ENCODE measurements at regions not wholly inside any gene's neighbourhood (a gene's known extent, or its start where the extent isn't known, plus 50 kb on each side); places are given as distances from the start of the nearest gene placed in this dataset.

DNA sequence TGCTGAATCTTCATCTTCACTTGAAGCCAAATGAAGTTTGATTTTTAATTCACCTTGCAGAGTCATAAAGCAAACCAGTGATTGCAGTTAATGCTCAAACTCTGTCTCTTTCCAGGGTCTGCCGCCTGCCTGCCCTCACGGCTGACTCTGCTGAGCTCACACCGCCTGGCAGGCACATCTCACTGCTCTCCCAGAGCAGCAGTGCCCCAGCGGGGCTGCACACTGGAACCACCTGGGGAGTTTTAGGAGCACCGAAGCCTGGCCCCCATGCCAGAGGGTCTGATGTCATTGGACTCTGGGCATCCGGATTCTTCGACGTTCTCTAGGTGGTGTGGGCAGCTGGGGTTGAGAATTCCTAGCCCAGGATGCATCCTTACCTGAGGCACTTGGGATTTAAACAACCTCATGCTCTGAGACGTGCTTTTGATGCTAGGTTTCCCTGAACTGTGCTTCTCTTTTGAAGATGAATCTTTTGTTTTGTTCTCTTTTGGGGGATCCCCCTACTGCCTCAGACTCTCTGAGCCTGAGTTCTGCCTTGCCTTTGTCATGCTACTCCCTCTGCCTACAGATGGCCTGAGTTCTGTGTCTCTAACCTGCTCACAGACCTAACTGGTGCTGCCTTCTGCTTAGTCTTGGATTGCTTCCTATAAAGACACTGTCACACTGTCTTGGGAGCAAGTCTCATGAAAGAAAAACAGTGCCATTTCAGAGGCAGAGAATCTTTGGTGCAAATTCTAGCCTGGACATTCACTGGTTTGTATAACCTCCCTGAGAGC lies 438.1 kb upstream of the CCL2 start:
- TF ChIP-seq, protein P1, sequence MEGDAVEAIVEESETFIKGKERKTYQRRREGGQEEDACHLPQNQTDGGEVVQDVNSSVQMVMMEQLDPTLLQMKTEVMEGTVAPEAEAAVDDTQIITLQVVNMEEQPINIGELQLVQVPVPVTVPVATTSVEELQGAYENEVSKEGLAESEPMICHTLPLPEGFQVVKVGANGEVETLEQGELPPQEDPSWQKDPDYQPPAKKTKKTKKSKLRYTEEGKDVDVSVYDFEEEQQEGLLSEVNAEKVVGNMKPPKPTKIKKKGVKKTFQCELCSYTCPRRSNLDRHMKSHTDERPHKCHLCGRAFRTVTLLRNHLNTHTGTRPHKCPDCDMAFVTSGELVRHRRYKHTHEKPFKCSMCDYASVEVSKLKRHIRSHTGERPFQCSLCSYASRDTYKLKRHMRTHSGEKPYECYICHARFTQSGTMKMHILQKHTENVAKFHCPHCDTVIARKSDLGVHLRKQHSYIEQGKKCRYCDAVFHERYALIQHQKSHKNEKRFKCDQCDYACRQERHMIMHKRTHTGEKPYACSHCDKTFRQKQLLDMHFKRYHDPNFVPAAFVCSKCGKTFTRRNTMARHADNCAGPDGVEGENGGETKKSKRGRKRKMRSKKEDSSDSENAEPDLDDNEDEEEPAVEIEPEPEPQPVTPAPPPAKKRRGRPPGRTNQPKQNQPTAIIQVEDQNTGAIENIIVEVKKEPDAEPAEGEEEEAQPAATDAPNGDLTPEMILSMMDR (IDR thresholded peaks at IDR 0.05), result no peak
- TF ChIP-seq POLR2A (IDR thresholded peaks at IDR 0.05), result no peak
- TF ChIP-seq EP300 (IDR thresholded peaks at IDR 0.05), result no peak
- no peak for TF ChIP-seq POLR2AphosphoS5 (IDR thresholded peaks at IDR 0.05)

Measured in gastroesophageal sphincter (tissue), 3 donors.